A549 (cell line): ENCODE measurements at regions not wholly inside any gene's neighbourhood (a gene's known extent, or its start where the extent isn't known, plus 50 kb on each side); places are given as distances from the start of the nearest gene placed in this dataset.

Experiments
- ATAC-seq, 2 experiments: fragments of 200-7000 bp in 1 of 2; fragments of >200 bp in 1 of 2; cut with Nextera tagmentation in 1 of 2; cut with Tn5 transposase in 1 of 2; 3 replicates each; pipeline versions ENCODE4 v1.8.0 to v1.9.1; 2018 to 2020; ENCODE audit warnings: mild to moderate bottlenecking in 1 of 2, moderate library complexity in 1 of 2
- CTCF ChIA-PET: fragments of 300-600 bp; sonication (Branson Sonifier 250); formaldehyde crosslinking; extraction: SDS; loops from one replicate; lab custom pipeline; 2021; ENCODE audit warnings: antibody characterized with exemption, inconsistent platforms; lab: Yijun Ruan, JAX
- POLR2A ChIA-PET: fragments of 350-600 bp; formaldehyde crosslinking; extraction: SDS; loops from one replicate; lab custom pipeline; 2021; ENCODE audit warnings: antibody characterized with exemption, inconsistent platforms; lab: Yijun Ruan, JAX
- DNase-seq, 2 experiments: peaks; one replicate each; pipeline versions ENCODE4 v3.0.0 to v3.0.0-alpha.2; 2011 to 2016; ENCODE audit warnings: low read depth in 1 of 2, low spot score in 1 of 2
- FAIRE-seq: peaks from 2 replicates; lab custom pipeline; 2011; peaks lifted over from hg19 to GRCh38; lab: Jason Lieb, UNC
- H3K27ac ChIP-seq, 2 experiments: fragments of >200 bp; sonication (Bioruptor Twin); formaldehyde crosslinking; 3 replicates each; pipeline ENCODE4 v1.5.1; 2016 to 2017
- H3K4me1 ChIP-seq: fragments of >200 bp; sonication (Bioruptor Twin); formaldehyde crosslinking; 3 replicates; pipeline ENCODE4 v1.6.1; 2016
- H3K4me2 ChIP-seq: fragments of >200 bp; sonication (Bioruptor Twin); formaldehyde crosslinking; 3 replicates; pipeline ENCODE4 v1.6.1; 2016
- H3K4me3 ChIP-seq: fragments of >200 bp; sonication (Bioruptor Twin); formaldehyde crosslinking; 3 replicates; pipeline ENCODE4 v1.5.1; 2016
- H3K9me3 ChIP-seq: fragments of >200 bp; sonication (Bioruptor Twin); formaldehyde crosslinking; 3 replicates; pipeline ENCODE4 v1.6.1; 2016
- CEBPB ChIP-seq, 2 experiments: fragments of >200 bp in 1 of 2; sonication (Bioruptor Twin) in 1 of 2; formaldehyde crosslinking in 1 of 2; IDR thresholded peaks; 2 replicates each; pipeline ENCODE4 v1.6.1; 2012 to 2016
- CHD2 ChIP-seq: fragments of 150-350 bp; IDR thresholded peaks from 2 replicates; pipeline ENCODE4 v1.6.1; 2014; ENCODE audit warnings: low read length; ENCODE audit not compliant: partially characterized antibody
- CTCF ChIP-seq: fragments of >200 bp; sonication (Bioruptor Twin); formaldehyde crosslinking; IDR thresholded peaks from 3 replicates; pipeline ENCODE4 v1.5.1; 2016
- E2F6 ChIP-seq: IDR thresholded peaks from 2 replicates; pipeline ENCODE4 v1.6.1; 2012; ENCODE audit warnings: low read depth, borderline replicate concordance
- EHMT2 ChIP-seq: fragments of 200-600 bp; sonication (generic); IDR thresholded peaks from 2 replicates; pipeline ENCODE4 v1.6.1; 2016; ENCODE audit warnings: antibody characterized with exemption, low read depth, mild to moderate bottlenecking, moderate library complexity
- FOSB ChIP-seq: fragments of 250-450 bp; sonication (Bioruptor Pico); IDR thresholded peaks from 2 replicates; pipeline ENCODE4 v1.5.0; 2020; ENCODE audit warnings: mild to moderate bottlenecking, moderate library complexity
- FOXS1 ChIP-seq: fragments of 250-450 bp; sonication (Bioruptor Pico); IDR thresholded peaks from 2 replicates; pipeline ENCODE4 v1.5.0; 2020; ENCODE audit warnings: mild to moderate bottlenecking, moderate library complexity
- HDAC2 ChIP-seq: fragments of 200-600 bp; sonication (generic); IDR thresholded peaks from 2 replicates; pipeline ENCODE4 v1.6.1; 2016
- HES2 ChIP-seq: fragments of >200 bp; sonication (Bioruptor Twin); formaldehyde crosslinking; IDR thresholded peaks from 2 replicates; pipeline ENCODE4 v1.6.1; 2016
- HEYL ChIP-seq: fragments of 250-450 bp; sonication (Bioruptor Pico); IDR thresholded peaks from 2 replicates; pipeline ENCODE4 v1.8.0; 2021; ENCODE audit warnings: mild to moderate bottlenecking, moderate library complexity
- HOXA7 ChIP-seq: fragments of 250-450 bp; sonication (Bioruptor Pico); IDR thresholded peaks from 2 replicates; pipeline ENCODE4 v1.5.0; 2020; ENCODE audit warnings: mild to moderate bottlenecking, moderate library complexity
- MAX ChIP-seq: IDR thresholded peaks from 2 replicates; pipeline ENCODE4 v1.6.1; 2012
- NR3C1 ChIP-seq: fragments of >200 bp; sonication (Bioruptor Twin); formaldehyde crosslinking; IDR thresholded peaks from 3 replicates; pipeline ENCODE4 v1.6.1; 2017
- PHF8 ChIP-seq: fragments of 200-600 bp; sonication (generic); IDR thresholded peaks from 2 replicates; pipeline ENCODE4 v1.6.1; 2016; ENCODE audit warnings: low read depth, mild to moderate bottlenecking, antibody characterized with exemption, moderate library complexity, borderline replicate concordance
- RAD21 ChIP-seq, 2 experiments: fragments of >200 bp in 1 of 2; sonication (Bioruptor Twin) in 1 of 2; formaldehyde crosslinking in 1 of 2; IDR thresholded peaks in 1 of 2; conservative IDR thresholded peaks in 1 of 2; 2 replicates in 1 of 2; 3 replicates in 1 of 2; pipeline ENCODE4 v1.6.1; 2012 to 2018; ENCODE audit warnings: inconsistent platforms in 1 of 2
- SMC3 ChIP-seq: fragments of >200 bp; sonication (Bioruptor Twin); formaldehyde crosslinking; IDR thresholded peaks from 3 replicates; pipeline ENCODE4 v1.6.1; 2018; ENCODE audit warnings: inconsistent platforms
- TFCP2L1 ChIP-seq: fragments of 250-450 bp; sonication (Bioruptor Pico); IDR thresholded peaks from 2 replicates; pipeline ENCODE4 v1.5.0; 2021; ENCODE audit warnings: mild to moderate bottlenecking
- TP53 ChIP-seq: fragments of 250-450 bp; sonication (Bioruptor Pico); IDR thresholded peaks from 2 replicates; pipeline ENCODE4 v1.5.0; 2021; ENCODE audit warnings: mild to moderate bottlenecking, moderate library complexity
- ZC3H11A ChIP-seq: fragments of 450-650 bp; IDR thresholded peaks from 2 replicates; pipeline ENCODE4 v1.6.1; 2014; ENCODE audit warnings: antibody characterized with exemption, mild to moderate bottlenecking
- ZNF302 ChIP-seq: fragments of 250-450 bp; sonication (Bioruptor Pico); IDR thresholded peaks from 2 replicates; pipeline ENCODE4 v1.9.0; 2021; ENCODE audit warnings: inconsistent platforms, mild to moderate bottlenecking, moderate library complexity
- ZSCAN20 ChIP-seq: fragments of 250-450 bp; sonication (Bioruptor Pico); IDR thresholded peaks from 2 replicates; pipeline ENCODE4 v1.8.0; 2022; ENCODE audit warnings: mild to moderate bottlenecking, moderate library complexity
- WGBS: methylation state at CpG from one replicate; pipeline ENCODE4 v1.1.6; 2017; ENCODE audit errors: missing lambda C conversion rate; 5-methylcytosine and 5-hydroxymethylcytosine counted together

GRCh38 chr7:16028636-16029035, 342.2 kb upstream of the MEOX2 start (continued):
- no peak for TF ChIP-seq SMC3
- no peak for TF ChIP-seq CTCF
- TF ChIP-seq RAD21 (conservative IDR thresholded peaks at IDR 0.05 in 1 of 2, IDR thresholded peaks at IDR 0.05 in 1 of 2) = no peak
- no peak for TF ChIP-seq E2F6
- TF ChIP-seq, all 56 proteins: peak for 0

GRCh38 chr7:16028103-16028502, 341.6 kb upstream of the MEOX2 start:
- ATAC-seq (no peak), DNase-seq (no peak), FAIRE-seq (no peak)
- POLR2A ChIA-PET = no interaction called here
- 59% methylated on average over 2 of the region's 2 CpGs for WGBS
- Histone ChIP-seq H3K27ac (no peak overlapping the region), H3K4me1 (no peaks in the 10 kb centered on the region), H3K4me2 (no peak overlapping the region), H3K4me3 (no peak overlapping the region), H3K9me3 (no peaks in the 10 kb centered on the region)
- CTCF ChIA-PET = no interaction called here
- TF ChIP-seq ZSCAN20 (no peak), TP53 (no peak), HES2 (no peak), HDAC2 (no peak), CEBPB (IDR thresholded peaks at IDR 0.05) (no peak), HOXA7 (CRISPR knock-in tag) (no peak), ZC3H11A (no peak)

- no peak for TF ChIP-seq HEYL
- H3K4me3 ChIP-seq = no peak overlapping the region
- no peaks in the 10 kb centered on the region for H3K4me1 ChIP-seq
- DNase-seq (no peak), FAIRE-seq (no peak), ATAC-seq (no peak)
- H3K4me2 ChIP-seq = no peak overlapping the region
- WGBS = 85% methylated on average over 2 of the region's 2 CpGs
- POLR2A ChIA-PET = no interaction called here
- no peak overlapping the region for H3K27ac ChIP-seq
- H3K9me3 ChIP-seq = no peaks in the 10 kb centered on the region
- CTCF ChIA-PET = no interaction called here
Measured at GRCh38 chr7:16027396-16027795, 340.9 kb upstream of the MEOX2 start.

- 40% methylated on average over 10 of the region's 10 CpGs for WGBS
- Histone ChIP-seq H3K4me2 (no peak overlapping the region), H3K27ac (no peak overlapping the region), H3K4me1 (no peaks in the 10 kb centered on the region), H3K4me3 (no peak overlapping the region), H3K9me3 (no peaks in the 10 kb centered on the region)
- CTCF ChIA-PET = no interaction called here
- no peak for ATAC-seq
- POLR2A ChIA-PET = no interaction called here
- no peak for DNase-seq
- no peak for FAIRE-seq
- TF ChIP-seq ZC3H11A (no peak), CEBPB (IDR thresholded peaks at IDR 0.05) (no peak)
Measured at GRCh38 chr7:16026253-16027020, 340.0 kb upstream of the MEOX2 start.

GRCh38 chr7:16025696-16026095, 339.2 kb upstream of the MEOX2 start:
- Histone ChIP-seq H3K4me2 (no peak overlapping the region), H3K4me3 (no peak overlapping the region), H3K9me3 (no peaks in the 10 kb centered on the region), H3K4me1 (no peaks in the 10 kb centered on the region), H3K27ac (no peak overlapping the region)
- 5% methylated on average over 1 of the region's 1 CpG for WGBS
- CTCF ChIA-PET = interaction anchor here (1.3 kb wide), 1 partner anchor 10 kb away, joined by 4 read pairs; no protein-coding TSS in a partner anchor
- FAIRE-seq (no peak), DNase-seq (no peak), ATAC-seq (no peak)
- POLR2A ChIA-PET = no interaction called here
- TF ChIP-seq TFCP2L1 (CRISPR knock-in tag) (no peak), MAX (no peak), NR3C1 (no peak), CHD2 (no peak), EHMT2 (no peak), FOXS1 (CRISPR knock-in tag) (no peak), HES2 (no peak), ZNF302 (CRISPR knock-in tag) (no peak), CEBPB (IDR thresholded peaks at IDR 0.05) (no peak), FOSB (CRISPR knock-in tag) (no peak), HDAC2 (no peak), E2F6 (no peak), RAD21 (conservative IDR thresholded peaks at IDR 0.05 in 1 of 2, IDR thresholded peaks at IDR 0.05 in 1 of 2) (no peak), CTCF (no peak), ZSCAN20 (no peak), PHF8 (no peak)
